ENCODE measurements at regions not wholly inside any gene's neighbourhood (a gene's known extent, or its start where the extent isn't known, plus 50 kb on each side); places are given as distances from the start of the nearest gene placed in this dataset.

GRCh38 chr1:195439661-195440060 is 1168.6 kb downstream of the KCNT2 start:
- TF ChIP-seq CTCF (IDR thresholded peaks at IDR 0.05) (no peak), POLR2A (IDR thresholded peaks at IDR 0.05) (no peak)
